Endodermal cell (in vitro differentiated cells): ENCODE measurements at regions not wholly inside any gene's neighbourhood (a gene's known extent, or its start where the extent isn't known, plus 50 kb on each side); places are given as distances from the start of the nearest gene placed in this dataset.

Source experiments
- DNase-seq: peaks from one replicate; pipeline ENCODE4 v3.0.0-alpha.2; 2017
- H3K27ac ChIP-seq: 2 replicates; pipeline ENCODE4 v1.5.1; 2013; ENCODE audit warnings: mild to moderate bottlenecking, low read depth, low read length, moderate library complexity
- H3K27me3 ChIP-seq: 2 replicates; pipeline ENCODE4 v1.6.1; 2013; ENCODE audit warnings: mild to moderate bottlenecking, low read length, moderate library complexity; ENCODE audit not compliant: insufficient read depth, control insufficient read depth, poor library complexity, severe bottlenecking
- H3K36me3 ChIP-seq: 2 replicates; pipeline ENCODE4 v1.7.0; 2013; ENCODE audit warnings: mild to moderate bottlenecking, low read length, moderate library complexity; ENCODE audit not compliant: control insufficient read depth, insufficient read depth
- H3K4me1 ChIP-seq: one replicate; pipeline ENCODE4 v1.7.0; 2013; ENCODE audit warnings: low read length; ENCODE audit not compliant: control insufficient read depth, insufficient read depth
- H3K4me3 ChIP-seq: 2 replicates; pipeline ENCODE4 v1.5.1; 2013; ENCODE audit warnings: mild to moderate bottlenecking, low read length, moderate library complexity
- H3K9ac ChIP-seq: 2 replicates; pipeline ENCODE4 v1.6.1; 2013; ENCODE audit warnings: mild to moderate bottlenecking, low read length, moderate library complexity; ENCODE audit not compliant: poor library complexity, severe bottlenecking; ENCODE audit errors: extremely low read depth
- H3K9me3 ChIP-seq: 2 replicates; pipeline ENCODE4 v1.6.1; 2013; ENCODE audit warnings: mild to moderate bottlenecking, low read length, moderate library complexity; ENCODE audit not compliant: control insufficient read depth
- H3K27ac Mint-ChIP-seq: 2 replicates; pipeline ENCODE4 v1.8.0; 2020; ENCODE audit warnings: mixed read lengths
- H3K27me3 Mint-ChIP-seq: 2 replicates; pipeline ENCODE4 v1.8.0; 2021; ENCODE audit warnings: mild to moderate bottlenecking, mixed read lengths; ENCODE audit not compliant: insufficient read depth
- H3K36me3 Mint-ChIP-seq: 2 replicates; pipeline ENCODE4 v1.8.0; 2020; ENCODE audit warnings: low read depth, mixed read lengths
- H3K4me1 Mint-ChIP-seq: 2 replicates; pipeline ENCODE4 v1.8.0; 2020; ENCODE audit warnings: mixed read lengths
- H3K4me3 Mint-ChIP-seq: 2 replicates; pipeline ENCODE4 v1.8.0; 2020; ENCODE audit warnings: mild to moderate bottlenecking, moderate library complexity, mixed read lengths
- H3K9me3 Mint-ChIP-seq: 2 replicates; pipeline ENCODE4 v1.8.0; 2020; ENCODE audit warnings: mild to moderate bottlenecking, mixed read lengths
- WGBS, 2 experiments: methylation state at CpG; one replicate each; pipeline versions ENCODE4 v1.1.5 to v1.1.7; 2013; ENCODE audit warnings: missing lambda C conversion rate in 2 of 2, mixed read lengths in 1 of 2; ENCODE audit not compliant: insufficient coverage in 1 of 2, insufficient read length in 1 of 2; 5-methylcytosine and 5-hydroxymethylcytosine counted together
- TF ChIP-seq, protein P1 (sequence below): fragments of 200-600 bp; sonication (generic); conservative IDR thresholded peaks from 2 replicates; pipeline ENCODE4 v1.5.0; 2021; ENCODE audit warnings: antibody characterized with exemption, mild to moderate bottlenecking

DNA sequence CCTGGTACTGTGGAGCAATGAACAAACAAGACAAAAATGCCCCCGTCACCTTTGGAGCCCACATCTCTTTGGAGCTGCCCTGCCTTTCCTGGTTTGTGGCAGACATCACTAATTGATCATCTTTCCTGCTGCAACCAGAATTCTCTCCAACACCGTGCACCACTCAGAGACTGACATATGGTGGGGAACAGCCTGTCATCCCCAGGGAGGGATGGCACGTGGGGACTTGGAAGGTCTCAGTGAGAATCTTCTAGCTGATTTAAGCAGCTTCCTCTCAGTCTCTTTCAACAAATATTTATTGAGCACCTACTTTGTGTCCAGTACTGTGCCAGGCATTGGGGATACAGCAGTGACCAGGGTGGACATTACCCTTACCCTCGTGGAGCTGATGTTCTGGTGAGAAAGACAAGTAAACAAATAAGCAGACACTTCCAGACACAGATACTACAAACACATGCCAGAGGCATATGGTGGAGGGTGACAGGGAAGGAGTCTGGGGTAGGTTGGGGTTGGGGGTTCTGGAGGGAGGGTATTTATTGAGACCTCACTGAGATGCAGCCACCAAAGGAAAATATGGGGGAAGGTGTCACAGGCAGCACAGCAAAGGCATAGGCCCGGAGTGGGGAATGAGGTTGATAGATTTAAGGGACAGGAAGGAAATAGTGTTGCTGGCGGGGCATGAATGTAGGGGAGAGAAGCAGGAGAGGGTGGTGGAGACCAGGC, 82.3 kb downstream of the CEBPB start:
- TF ChIP-seq, protein P1, sequence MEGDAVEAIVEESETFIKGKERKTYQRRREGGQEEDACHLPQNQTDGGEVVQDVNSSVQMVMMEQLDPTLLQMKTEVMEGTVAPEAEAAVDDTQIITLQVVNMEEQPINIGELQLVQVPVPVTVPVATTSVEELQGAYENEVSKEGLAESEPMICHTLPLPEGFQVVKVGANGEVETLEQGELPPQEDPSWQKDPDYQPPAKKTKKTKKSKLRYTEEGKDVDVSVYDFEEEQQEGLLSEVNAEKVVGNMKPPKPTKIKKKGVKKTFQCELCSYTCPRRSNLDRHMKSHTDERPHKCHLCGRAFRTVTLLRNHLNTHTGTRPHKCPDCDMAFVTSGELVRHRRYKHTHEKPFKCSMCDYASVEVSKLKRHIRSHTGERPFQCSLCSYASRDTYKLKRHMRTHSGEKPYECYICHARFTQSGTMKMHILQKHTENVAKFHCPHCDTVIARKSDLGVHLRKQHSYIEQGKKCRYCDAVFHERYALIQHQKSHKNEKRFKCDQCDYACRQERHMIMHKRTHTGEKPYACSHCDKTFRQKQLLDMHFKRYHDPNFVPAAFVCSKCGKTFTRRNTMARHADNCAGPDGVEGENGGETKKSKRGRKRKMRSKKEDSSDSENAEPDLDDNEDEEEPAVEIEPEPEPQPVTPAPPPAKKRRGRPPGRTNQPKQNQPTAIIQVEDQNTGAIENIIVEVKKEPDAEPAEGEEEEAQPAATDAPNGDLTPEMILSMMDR: no peak
- H3K9me3 ChIP-seq: no peaks in the 10 kb centered on the region
- no peak overlapping the region for H3K4me3 ChIP-seq
- WGBS, 2 experiments: 91 to 95% methylated on average over 4 to 6 of the region's 6 CpGs
- peaks cover 3% of the 10 kb centered on the region for H3K4me1 Mint-ChIP-seq
- no peak overlapping the region for H3K4me3 Mint-ChIP-seq
- no peak overlapping the region for H3K9ac ChIP-seq
- no peaks in the 10 kb centered on the region for H3K9me3 Mint-ChIP-seq
- H3K27me3 ChIP-seq: no peaks in the 10 kb centered on the region
- H3K27ac ChIP-seq: no peak overlapping the region
- peaks cover 2% of the 10 kb centered on the region for H3K27me3 Mint-ChIP-seq
- no peaks in the 10 kb centered on the region for H3K36me3 ChIP-seq
- no peaks in the 10 kb centered on the region for H3K36me3 Mint-ChIP-seq
- no peaks in the 10 kb centered on the region for H3K4me1 ChIP-seq
- H3K27ac Mint-ChIP-seq: no peak overlapping the region
- DNase-seq: no peak

DNA sequence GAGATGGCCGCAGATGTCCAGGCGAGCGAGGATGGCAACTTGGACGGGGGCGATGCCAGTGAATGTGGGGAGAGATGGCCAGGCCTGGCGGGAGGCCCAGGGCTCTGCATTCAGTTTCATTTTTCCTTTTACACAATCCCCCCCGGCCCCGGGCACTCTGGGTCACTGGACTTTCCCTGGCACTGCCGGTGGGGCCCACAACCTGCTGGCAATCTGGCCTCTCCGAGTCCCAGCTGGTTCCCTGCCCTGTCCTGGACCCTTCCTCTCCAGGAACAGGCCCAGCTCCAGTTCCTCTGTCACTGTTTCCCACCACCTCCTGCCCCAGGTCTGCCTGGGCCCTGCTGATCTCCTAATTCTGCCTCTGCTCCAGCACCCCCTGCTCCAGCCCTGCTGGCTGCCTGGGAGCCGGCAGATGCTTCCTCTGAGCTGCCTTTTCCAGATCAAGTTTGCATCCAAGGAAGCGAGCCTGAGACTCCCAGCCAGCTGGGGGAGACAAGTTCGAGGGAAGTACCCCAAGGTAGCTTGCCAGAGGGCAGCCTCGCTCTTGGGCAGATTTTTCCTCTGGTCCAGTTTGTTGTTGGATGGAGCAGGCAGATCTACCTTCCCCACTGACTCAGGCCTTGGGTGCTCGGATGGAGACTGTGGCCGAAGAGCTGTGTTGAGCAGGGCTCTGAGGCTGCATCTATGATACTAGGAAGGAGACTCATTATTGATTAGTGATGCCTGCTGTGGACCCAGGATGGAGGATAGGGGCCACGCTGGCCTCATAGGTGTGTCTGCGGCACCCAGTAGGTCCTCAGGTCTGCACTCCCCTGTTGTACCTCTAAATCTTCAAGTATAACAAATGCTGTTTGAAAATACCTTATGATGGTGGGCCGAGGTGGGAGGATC, 83.2 kb downstream of the CEBPB start:
- Histone ChIP-seq H3K9me3 (no peaks in the 10 kb centered on the region), H3K27ac (no peak overlapping the region), H3K4me1 (no peaks in the 10 kb centered on the region), H3K27me3 (no peaks in the 10 kb centered on the region), H3K9ac (no peak overlapping the region), H3K36me3 (no peaks in the 10 kb centered on the region), H3K4me3 (no peak overlapping the region)
- Mint-ChIP-seq H3K4me3 (no peak overlapping the region), H3K9me3 (no peaks in the 10 kb centered on the region), H3K27me3 (peaks cover 2% of the 10 kb centered on the region), H3K4me1 (no peaks in the 10 kb centered on the region), H3K36me3 (no peaks in the 10 kb centered on the region), H3K27ac (peak overlapping the region; percentile 52)
- no peak for DNase-seq
- 90 to 92% methylated on average over 11 to 19 of the region's 19 CpGs for WGBS, 2 experiments
- TF ChIP-seq, protein P1: no peak

DNA sequence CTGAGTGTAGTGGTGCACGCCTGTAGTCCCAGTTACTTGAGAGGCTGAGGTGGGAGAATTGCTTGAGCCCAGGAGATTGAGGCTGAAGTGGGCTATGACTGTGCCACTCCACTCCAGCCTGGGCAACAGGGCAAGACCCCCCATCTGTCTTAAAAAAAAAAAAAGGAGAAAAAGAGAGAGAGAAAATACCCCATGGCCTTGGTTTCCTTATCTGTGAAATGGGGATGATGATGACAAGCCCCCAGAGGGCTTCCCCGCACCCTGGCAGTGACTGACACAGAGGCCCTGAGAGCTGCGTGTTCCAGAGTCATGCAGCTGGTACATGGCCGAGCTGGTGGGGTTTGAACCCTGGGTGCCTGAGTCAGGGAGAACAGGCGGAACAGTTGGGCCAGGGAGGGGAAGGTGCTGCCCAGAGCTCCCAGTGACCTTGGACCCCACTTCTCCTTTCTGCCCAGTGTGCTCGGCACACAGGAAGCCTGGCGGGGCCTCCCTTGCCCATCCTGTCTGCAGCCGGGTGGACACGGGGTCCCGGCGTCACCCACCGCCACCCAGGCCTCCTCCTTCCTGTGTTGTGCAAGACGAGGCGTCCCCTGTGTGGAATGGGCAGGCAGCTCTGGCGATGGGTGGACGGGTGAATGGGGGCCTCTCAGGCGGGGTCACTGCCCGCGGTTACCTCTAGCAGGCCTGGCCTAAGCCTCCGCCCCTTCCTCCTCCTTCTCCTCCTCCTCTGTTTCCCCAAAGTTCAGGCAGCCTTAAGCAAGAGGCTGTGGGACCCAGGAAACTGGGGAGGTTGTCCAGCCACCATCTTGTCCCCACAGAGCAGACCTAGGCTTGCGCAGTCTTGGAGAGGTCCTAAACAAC, 84.2 kb downstream of the CEBPB start:
- Mint-ChIP-seq H3K4me1 (no peaks in the 10 kb centered on the region), H3K9me3 (no peaks in the 10 kb centered on the region), H3K27me3 (peaks cover 2% of the 10 kb centered on the region), H3K27ac (no peak overlapping the region), H3K4me3 (no peak overlapping the region), H3K36me3 (no peaks in the 10 kb centered on the region)
- H3K9ac ChIP-seq: no peak overlapping the region
- no peak for DNase-seq
- H3K27me3 ChIP-seq: no peaks in the 10 kb centered on the region
- 93 to 97% methylated on average over 12 to 20 of the region's 21 CpGs for WGBS, 2 experiments
- no peak overlapping the region for H3K4me3 ChIP-seq
- no peaks in the 10 kb centered on the region for H3K9me3 ChIP-seq
- no peaks in the 10 kb centered on the region for H3K4me1 ChIP-seq
- H3K36me3 ChIP-seq: no peaks in the 10 kb centered on the region
- TF ChIP-seq, protein P1: no peak
- no peak overlapping the region for H3K27ac ChIP-seq
